ENCODE measurements at regions not wholly inside any gene's neighbourhood (a gene's known extent, or its start where the extent isn't known, plus 50 kb on each side); places are given as distances from the start of the nearest gene placed in this dataset.

- no peak for DNase-seq (ENCODE audit: low spot score)
Measured at GRCh38 chr7:35386816-35387706, 133.2 kb upstream of the TBX20 start.

DNA sequence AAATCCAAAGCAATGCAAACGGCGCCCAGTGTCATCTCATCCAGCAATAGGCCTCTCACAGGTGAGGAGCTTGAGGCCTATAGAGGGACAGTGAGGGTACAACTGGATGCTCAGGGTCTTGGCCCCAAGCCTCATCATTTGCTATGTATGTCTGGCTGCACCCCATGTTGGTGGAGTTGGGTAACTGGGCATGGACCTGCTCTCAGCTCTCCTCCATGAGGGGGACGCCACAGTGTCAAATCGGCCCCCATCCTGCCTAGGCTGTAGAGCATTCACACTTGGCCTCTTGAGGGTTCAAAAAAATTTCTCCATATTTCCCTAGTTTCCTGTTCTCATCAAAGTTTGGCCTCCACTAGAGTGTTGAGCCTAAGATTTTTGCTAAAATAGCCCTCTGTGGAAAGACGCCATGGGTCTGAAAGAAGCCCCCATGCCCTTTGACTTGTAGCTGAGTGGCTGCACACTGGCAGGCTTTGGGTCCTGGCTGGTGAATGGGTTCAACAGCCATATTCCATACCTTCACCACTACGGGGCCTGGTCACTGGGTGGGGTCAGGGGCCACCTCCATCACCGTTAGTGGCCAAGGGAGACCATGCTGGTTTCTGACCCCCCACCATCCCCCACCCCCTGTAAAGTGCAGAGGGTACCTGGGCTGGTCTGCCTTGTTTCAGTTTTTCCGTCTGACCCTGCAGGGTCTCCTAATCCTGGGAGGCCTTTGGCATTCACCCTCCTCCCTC, 132.3 kb upstream of the TBX20 start:
- no peak for DNase-seq (ENCODE audit: low spot score)

GRCh38 chr7:35384761-35385700, 131.1 kb upstream of the TBX20 start:
- no peak for DNase-seq (ENCODE audit: low spot score)

GRCh38 chr7:35380739-35381224, 126.9 kb upstream of the TBX20 start:
- DNase-seq (ENCODE audit: low spot score) = no peak

DNA sequence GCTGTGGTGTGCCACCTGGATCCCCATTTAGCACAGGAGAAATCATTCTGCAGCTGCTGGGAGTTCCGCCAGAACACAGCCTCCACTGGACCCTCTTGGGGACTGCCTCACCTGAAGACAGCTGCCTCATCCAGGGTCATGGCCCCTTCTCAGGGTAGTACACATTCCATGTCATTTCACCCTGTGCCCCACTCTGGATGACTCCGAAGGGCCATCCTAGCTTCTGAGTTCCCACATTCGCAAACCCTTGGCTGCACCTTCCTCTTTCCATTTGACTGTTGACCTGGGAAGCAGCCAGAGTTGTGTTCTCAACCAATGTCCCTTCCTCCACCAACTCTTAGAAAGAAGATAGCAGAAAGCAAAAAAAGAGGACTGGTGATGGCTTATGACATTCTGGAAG, 125.6 kb upstream of the TBX20 start:
- no peak for DNase-seq (ENCODE audit: low spot score)

DNA sequence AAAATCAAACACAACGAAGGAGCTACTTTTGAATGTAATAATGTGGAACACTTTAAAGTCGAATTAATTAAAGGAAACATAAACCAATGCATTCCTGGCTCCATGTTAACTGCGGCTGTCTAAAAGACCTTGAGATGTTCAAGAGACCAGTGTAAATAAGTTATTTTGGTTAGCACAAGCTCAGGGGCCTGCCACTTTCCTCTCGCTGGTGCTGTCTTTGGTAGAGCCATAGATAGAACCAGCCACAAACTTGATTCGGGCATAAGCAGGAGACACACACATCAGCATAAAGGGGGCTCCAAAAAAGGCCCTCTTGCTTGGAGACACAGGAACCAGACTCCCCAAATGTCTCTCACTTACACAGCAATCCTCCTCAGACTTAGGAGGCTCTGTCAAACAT, 121.6 kb upstream of the TBX20 start:
- DNase-seq (ENCODE audit: low spot score) = no peak

- no peak for DNase-seq (ENCODE audit: low spot score)
Measured at GRCh38 chr7:35374858-35375257, 121.0 kb upstream of the TBX20 start.

DNA sequence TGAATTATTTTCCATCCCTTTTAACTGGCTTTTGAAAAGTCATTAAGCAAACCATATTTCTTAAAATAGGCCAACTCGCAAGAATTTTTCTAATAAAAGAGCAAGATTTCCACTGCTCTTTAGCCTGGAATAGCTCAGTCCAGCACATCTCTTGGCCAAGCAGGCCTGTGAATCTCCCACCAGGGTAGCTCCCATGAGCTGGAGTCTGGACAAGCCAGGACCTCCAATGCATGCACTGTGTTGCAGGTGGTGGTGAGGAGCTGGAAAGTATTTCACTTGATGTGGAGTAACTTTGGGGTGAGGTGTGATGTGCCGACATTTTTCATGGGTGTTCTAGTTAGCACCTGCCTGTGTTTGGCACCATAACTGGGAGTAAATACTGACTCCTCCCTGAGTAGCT, 117.3 kb upstream of the TBX20 start:
- DNase-seq (ENCODE audit: low spot score) = no peak

DNA sequence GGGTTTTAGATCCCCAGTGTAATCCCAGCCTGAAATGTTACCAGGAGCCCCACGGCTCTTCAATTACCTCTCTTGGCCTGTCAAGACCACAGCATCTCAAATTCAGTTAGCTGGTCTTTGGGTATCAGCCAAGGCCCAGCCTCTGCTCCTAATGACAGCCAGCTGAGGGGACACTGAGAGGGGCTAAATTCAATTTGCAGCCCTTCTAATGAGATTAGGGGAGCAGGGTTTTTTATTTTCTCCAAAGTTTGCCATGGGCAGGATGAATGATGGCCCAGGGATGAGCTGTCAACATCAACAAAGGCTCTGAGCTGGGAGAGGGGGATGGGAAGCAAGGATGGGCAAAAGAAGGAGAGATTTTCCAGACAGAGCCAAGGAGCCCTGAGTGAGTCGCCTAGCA, 116.8 kb upstream of the TBX20 start:
- DNase-seq (ENCODE audit: low spot score) = no peak

- DNase-seq (ENCODE audit: low spot score) = no peak
Measured at GRCh38 chr7:35366167-35367155, 112.6 kb upstream of the TBX20 start.

GRCh38 chr7:35365523-35365922, 111.6 kb upstream of the TBX20 start:
- no peak for DNase-seq (ENCODE audit: low spot score)

DNA sequence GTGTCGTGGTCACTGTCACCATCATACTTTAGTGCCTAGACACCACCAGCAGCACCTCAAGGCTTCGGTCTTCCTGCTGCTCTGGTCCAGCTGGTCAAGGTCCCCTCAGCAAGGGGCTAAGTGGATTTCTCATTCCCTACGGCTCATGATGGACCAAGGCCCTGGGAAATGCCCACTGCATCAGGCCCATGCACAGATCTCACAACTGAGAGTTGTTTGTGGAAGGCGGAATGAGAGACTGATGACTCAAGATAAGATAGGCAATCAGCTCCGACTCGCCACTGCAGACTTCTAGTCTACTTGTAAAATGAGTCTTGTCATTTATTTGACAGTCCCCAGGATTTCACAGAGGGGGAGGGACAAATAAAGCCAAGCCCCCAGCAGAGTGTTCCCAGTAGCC, 108.4 kb upstream of the TBX20 start:
- no peak for DNase-seq (ENCODE audit: low spot score)

DNA sequence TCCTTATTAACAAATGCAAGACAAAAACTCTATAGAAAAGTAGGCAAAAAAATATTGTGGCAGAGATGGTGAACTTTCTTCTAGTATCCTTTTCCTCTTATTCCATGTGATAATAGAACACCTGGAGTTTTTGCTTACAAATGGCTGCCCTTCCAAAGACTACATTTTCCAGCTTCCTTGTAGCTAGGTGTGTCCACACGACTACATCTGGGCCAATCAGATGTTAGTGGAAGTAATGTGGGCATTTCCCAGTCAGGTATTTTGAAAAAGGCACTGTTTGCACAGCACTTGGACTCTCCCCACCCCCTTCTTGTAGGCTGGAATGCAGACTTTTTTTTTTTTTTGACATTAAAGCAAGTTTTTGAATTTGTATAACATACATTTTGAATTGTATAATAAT, 105.5 kb upstream of the TBX20 start:
- no peak for DNase-seq (ENCODE audit: low spot score)

GRCh38 chr7:35356495-35356894, 102.6 kb upstream of the TBX20 start:
- no peak for DNase-seq (ENCODE audit: low spot score)

DNA sequence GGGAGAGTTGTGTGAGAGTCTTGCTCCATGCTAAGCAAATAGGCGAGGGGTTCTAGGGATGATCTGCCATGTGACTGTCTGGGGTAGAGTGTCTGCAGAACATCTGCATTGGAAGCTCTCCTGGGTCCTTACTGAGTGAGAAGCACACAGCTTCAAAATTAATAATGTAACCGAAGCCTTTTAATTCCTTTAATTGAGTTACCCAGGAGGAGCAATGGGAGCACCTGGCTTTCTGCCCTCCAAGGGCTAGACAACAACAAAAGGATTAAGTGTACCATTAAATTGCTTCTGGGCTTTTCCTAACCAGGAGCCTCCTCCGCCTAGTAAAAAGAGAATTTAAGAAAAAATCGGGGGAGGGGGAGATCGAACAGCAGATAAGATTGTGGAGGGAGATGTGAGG, 102.0 kb upstream of the TBX20 start:
- DNase-seq (ENCODE audit: low spot score) = no peak

GRCh38 chr7:35355199-35355598, 101.3 kb upstream of the TBX20 start:
- DNase-seq (ENCODE audit: low spot score) = no peak

GRCh38 chr7:35353481-35353880, 99.6 kb upstream of the TBX20 start:
- no peak for DNase-seq (ENCODE audit: low spot score)

DNA sequence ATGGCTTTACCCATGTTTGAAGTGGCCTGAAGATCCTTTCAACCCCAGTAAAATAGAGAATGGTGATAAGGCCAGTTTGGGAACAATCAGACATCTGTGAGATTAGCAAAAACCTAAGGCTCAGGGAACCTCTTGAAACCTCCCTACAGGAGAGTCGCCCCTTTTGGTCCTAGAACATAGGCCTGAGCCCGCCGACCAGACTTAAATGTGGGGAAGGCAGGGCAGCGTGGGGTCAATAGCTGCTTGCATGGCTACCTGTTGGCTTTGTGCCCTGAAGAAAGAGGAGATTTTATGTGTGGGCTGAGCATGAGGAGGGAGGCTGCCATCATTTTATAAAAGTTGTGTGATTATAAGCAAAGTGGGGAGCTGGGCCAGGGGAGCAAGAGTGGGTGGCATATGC, 97.6 kb upstream of the TBX20 start:
- DNase-seq (ENCODE audit: low spot score) = no peak

GRCh38 chr7:35348611-35349400, 94.9 kb upstream of the TBX20 start:
- no peak for DNase-seq (ENCODE audit: low spot score)

DNA sequence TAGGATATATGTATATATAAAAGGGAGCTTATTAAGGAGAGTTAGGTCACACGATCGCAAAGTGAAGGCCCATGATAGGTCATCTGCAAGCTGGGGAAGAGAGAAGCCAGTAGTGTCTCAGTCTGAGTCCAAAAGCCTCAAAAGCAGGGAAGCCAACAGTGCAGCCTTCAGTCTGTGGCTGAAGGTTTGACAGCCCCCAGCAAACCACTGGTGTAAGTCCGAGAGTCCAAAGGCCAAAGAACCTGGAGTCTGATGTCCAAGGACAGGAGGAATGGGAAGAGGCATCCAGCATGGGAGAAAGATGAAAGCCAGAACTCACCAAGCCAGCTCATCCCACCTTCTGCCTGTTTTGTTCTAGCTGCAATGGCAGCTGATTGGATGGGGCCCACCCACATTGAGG, 88.9 kb upstream of the TBX20 start:
- DNase-seq (ENCODE audit: low spot score) = no peak

Measured in RKO (cell line).